HL-60 (cell line): ENCODE measurements at regions not wholly inside any gene's neighbourhood (a gene's known extent, or its start where the extent isn't known, plus 50 kb on each side); places are given as distances from the start of the nearest gene placed in this dataset.

ENCODE experiments used
- GABPA ChIP-seq: IDR thresholded peaks from 2 replicates; pipeline ENCODE4 v1.6.1; 2012; ENCODE audit warnings: low read depth
- POLR2AphosphoS5 ChIP-seq: IDR thresholded peaks from 2 replicates; pipeline ENCODE4 v1.6.1; 2012; ENCODE audit warnings: low read depth
- TF ChIP-seq, protein P1 (sequence below): IDR thresholded peaks from 2 replicates; pipeline ENCODE4 v1.6.1; 2012; ENCODE audit warnings: low read depth; ENCODE audit not compliant: insufficient replicate concordance
- TF ChIP-seq, protein P2 (sequence below): IDR thresholded peaks from one replicate; pipeline ENCODE4 v1.5.1; 2011; ENCODE audit warnings: low read length, control low read depth, inconsistent platforms; ENCODE audit not compliant: insufficient read depth

DNA sequence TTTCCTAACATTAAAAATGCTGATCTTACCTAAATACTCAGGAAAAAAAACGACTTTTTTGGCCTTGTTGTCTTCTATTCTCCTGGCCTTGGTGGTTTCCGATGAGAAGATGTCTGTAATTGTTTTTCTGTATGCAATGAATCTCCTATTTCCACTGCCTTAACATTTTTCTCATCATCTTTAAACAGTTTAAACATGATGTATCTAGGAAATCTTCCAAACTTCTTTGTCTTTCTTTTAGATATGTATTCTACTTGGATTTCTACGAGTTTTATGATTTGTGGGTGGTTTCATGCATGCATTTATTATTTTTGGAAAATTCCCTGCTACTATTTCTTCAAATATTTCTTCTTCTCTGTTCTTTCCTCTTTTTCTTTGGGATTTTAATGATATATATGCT is 288.6 kb upstream of the GYPC start:
- TF ChIP-seq, protein P1, sequence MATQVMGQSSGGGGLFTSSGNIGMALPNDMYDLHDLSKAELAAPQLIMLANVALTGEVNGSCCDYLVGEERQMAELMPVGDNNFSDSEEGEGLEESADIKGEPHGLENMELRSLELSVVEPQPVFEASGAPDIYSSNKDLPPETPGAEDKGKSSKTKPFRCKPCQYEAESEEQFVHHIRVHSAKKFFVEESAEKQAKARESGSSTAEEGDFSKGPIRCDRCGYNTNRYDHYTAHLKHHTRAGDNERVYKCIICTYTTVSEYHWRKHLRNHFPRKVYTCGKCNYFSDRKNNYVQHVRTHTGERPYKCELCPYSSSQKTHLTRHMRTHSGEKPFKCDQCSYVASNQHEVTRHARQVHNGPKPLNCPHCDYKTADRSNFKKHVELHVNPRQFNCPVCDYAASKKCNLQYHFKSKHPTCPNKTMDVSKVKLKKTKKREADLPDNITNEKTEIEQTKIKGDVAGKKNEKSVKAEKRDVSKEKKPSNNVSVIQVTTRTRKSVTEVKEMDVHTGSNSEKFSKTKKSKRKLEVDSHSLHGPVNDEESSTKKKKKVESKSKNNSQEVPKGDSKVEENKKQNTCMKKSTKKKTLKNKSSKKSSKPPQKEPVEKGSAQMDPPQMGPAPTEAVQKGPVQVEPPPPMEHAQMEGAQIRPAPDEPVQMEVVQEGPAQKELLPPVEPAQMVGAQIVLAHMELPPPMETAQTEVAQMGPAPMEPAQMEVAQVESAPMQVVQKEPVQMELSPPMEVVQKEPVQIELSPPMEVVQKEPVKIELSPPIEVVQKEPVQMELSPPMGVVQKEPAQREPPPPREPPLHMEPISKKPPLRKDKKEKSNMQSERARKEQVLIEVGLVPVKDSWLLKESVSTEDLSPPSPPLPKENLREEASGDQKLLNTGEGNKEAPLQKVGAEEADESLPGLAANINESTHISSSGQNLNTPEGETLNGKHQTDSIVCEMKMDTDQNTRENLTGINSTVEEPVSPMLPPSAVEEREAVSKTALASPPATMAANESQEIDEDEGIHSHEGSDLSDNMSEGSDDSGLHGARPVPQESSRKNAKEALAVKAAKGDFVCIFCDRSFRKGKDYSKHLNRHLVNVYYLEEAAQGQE, result no peak
- TF ChIP-seq, protein P2, sequence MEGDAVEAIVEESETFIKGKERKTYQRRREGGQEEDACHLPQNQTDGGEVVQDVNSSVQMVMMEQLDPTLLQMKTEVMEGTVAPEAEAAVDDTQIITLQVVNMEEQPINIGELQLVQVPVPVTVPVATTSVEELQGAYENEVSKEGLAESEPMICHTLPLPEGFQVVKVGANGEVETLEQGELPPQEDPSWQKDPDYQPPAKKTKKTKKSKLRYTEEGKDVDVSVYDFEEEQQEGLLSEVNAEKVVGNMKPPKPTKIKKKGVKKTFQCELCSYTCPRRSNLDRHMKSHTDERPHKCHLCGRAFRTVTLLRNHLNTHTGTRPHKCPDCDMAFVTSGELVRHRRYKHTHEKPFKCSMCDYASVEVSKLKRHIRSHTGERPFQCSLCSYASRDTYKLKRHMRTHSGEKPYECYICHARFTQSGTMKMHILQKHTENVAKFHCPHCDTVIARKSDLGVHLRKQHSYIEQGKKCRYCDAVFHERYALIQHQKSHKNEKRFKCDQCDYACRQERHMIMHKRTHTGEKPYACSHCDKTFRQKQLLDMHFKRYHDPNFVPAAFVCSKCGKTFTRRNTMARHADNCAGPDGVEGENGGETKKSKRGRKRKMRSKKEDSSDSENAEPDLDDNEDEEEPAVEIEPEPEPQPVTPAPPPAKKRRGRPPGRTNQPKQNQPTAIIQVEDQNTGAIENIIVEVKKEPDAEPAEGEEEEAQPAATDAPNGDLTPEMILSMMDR, result no peak
- no peak for TF ChIP-seq GABPA
- TF ChIP-seq POLR2AphosphoS5, result no peak
